ENCODE measurements at regions not wholly inside any gene's neighbourhood (a gene's known extent, or its start where the extent isn't known, plus 50 kb on each side); places are given as distances from the start of the nearest gene placed in this dataset.
"Not testable (repeated sequence)": the region's sequence is repeated elsewhere in the genome, so short reads cannot be mapped to it uniquely, and the experiment has no call there.

DNA sequence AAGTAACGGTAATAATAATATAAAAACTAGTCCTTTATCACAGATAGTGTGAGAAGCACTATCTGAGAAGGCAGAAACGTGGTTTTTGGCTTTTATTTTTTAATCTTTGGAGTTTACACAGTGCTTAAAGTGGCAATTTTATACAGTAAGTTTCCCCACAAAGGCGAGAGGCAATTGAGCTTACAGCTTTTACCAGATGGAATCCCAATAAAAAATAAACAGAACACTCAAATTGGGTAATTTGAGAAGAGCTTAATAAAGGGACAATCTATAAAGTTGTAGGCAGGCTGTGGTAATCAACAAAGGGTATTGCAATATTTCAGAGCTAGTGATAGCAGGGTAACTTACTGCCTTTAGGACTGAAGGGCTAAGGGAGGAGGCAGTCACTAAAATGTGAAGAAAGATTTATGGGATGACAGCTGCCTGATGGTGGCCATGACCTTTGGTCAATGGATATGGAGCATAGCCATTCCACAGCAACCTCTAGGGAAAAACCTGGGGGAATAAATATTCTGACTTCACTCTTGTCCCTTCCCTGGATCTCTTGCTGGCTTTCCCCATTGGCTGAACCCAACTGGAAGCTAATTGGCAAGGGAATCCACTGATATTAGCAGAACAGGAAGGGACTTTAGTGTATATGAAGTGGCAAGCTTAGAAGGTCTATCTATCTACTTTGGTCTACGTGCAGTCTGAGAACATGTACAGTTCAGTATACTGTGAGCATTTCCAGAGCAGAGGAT is 717.0 kb upstream of the DEFB115 start:
- TF ChIP-seq, protein P1, sequence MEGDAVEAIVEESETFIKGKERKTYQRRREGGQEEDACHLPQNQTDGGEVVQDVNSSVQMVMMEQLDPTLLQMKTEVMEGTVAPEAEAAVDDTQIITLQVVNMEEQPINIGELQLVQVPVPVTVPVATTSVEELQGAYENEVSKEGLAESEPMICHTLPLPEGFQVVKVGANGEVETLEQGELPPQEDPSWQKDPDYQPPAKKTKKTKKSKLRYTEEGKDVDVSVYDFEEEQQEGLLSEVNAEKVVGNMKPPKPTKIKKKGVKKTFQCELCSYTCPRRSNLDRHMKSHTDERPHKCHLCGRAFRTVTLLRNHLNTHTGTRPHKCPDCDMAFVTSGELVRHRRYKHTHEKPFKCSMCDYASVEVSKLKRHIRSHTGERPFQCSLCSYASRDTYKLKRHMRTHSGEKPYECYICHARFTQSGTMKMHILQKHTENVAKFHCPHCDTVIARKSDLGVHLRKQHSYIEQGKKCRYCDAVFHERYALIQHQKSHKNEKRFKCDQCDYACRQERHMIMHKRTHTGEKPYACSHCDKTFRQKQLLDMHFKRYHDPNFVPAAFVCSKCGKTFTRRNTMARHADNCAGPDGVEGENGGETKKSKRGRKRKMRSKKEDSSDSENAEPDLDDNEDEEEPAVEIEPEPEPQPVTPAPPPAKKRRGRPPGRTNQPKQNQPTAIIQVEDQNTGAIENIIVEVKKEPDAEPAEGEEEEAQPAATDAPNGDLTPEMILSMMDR (IDR thresholded peaks at IDR 0.05): not testable (repeated sequence)
- not testable (repeated sequence) for TF ChIP-seq POLR2A (IDR thresholded peaks at IDR 0.05)
